HEK293 (cell line): ENCODE measurements at regions not wholly inside any gene's neighbourhood (a gene's known extent, or its start where the extent isn't known, plus 50 kb on each side); places are given as distances from the start of the nearest gene placed in this dataset.

Experiments used
- CTCF ChIA-PET: fragments of 350-600 bp; formaldehyde crosslinking; extraction: SDS; loops from one replicate; lab custom pipeline; 2021; ENCODE audit warnings: antibody characterized with exemption; lab: Yijun Ruan, JAX
- POLR2A ChIA-PET: fragments of 300-600 bp; formaldehyde crosslinking; extraction: SDS; loops from one replicate; lab custom pipeline; 2020; ENCODE audit warnings: antibody characterized with exemption, inconsistent platforms; lab: Yijun Ruan, JAX
- H3K27ac ChIP-seq: fragments of 200-500 bp; sonication (Bioruptor generic); 2 replicates; pipeline ENCODE4 v1.5.1; 2014; ENCODE audit warnings: low read depth, low read length, control low read depth, inconsistent platforms; ENCODE audit errors: extremely low read depth
- H3K36me3 ChIP-seq, 2 experiments: fragments of 200-500 bp in 1 of 2; sonication (Bioruptor generic) in 1 of 2; 1 replicate in 1 of 2; 2 replicates in 1 of 2; pipeline ENCODE4 v1.5.1; 2014 to 2017; ENCODE audit warnings: inconsistent platforms in 2 of 2, low read length in 2 of 2; ENCODE audit not compliant: control insufficient read depth in 2 of 2, insufficient read depth in 1 of 2
- H3K4me1 ChIP-seq: fragments of 200-500 bp; sonication (Bioruptor generic); 2 replicates; pipeline ENCODE4 v1.5.1; 2014; ENCODE audit warnings: mild to moderate bottlenecking, low read length, inconsistent platforms; ENCODE audit not compliant: control insufficient read depth, insufficient read depth
- H3K4me3 ChIP-seq: 2 replicates; pipeline ENCODE4 v1.5.1; 2011; ENCODE audit warnings: low read depth, mild to moderate bottlenecking, control low read depth, low read length, moderate library complexity
- H3K9me3 ChIP-seq: fragments of 200-500 bp; sonication (Bioruptor generic); 2 replicates; pipeline ENCODE4 v1.5.1; 2014; ENCODE audit warnings: low read depth, low read length, inconsistent platforms; ENCODE audit not compliant: control insufficient read depth, insufficient read depth
- KLF7 ChIP-seq: fragments of 450-650 bp; formaldehyde crosslinking; IDR thresholded peaks from 2 replicates; pipeline ENCODE4 v1.5.1; 2016; ENCODE audit warnings: missing biosample characterization, missing genetic modification characterization, borderline replicate concordance
- MEIS1 ChIP-seq: sonication (generic); formaldehyde crosslinking; IDR thresholded peaks from 2 replicates; pipeline ENCODE4 v1.8.1; 2022; ENCODE audit warnings: missing genetic modification reagents, mild to moderate bottlenecking, borderline replicate concordance
- SCRT2 ChIP-seq: fragments of 450-650 bp; formaldehyde crosslinking; IDR thresholded peaks from 2 replicates; pipeline ENCODE4 v1.5.1; 2016; ENCODE audit warnings: missing biosample characterization, missing genetic modification characterization
- ZNF24 ChIP-seq: fragments of 450-650 bp; formaldehyde crosslinking; IDR thresholded peaks from 2 replicates; pipeline ENCODE4 v1.5.1; 2016; ENCODE audit warnings: missing biosample characterization, missing genetic modification characterization
- ZNF37A ChIP-seq: fragments of 450-650 bp; IDR thresholded peaks from 2 replicates; pipeline ENCODE4 v1.5.1; 2018; ENCODE audit warnings: missing biosample characterization, missing genetic modification characterization
- ZNF394 ChIP-seq: fragments of 450-650 bp; formaldehyde crosslinking; IDR thresholded peaks from 2 replicates; pipeline ENCODE4 v1.5.1; 2016; ENCODE audit warnings: missing biosample characterization, missing genetic modification characterization, mild to moderate bottlenecking, moderate library complexity, borderline replicate concordance
- ZNF549 ChIP-seq: fragments of 450-650 bp; IDR thresholded peaks from 2 replicates; pipeline ENCODE4 v1.5.1; 2018; ENCODE audit warnings: missing biosample characterization, missing genetic modification characterization, mild to moderate bottlenecking, inconsistent platforms, moderate library complexity
- ZNF596 ChIP-seq: fragments of 450-650 bp; IDR thresholded peaks from 2 replicates; pipeline ENCODE4 v1.5.0; 2018; ENCODE audit warnings: missing biosample characterization, mild to moderate bottlenecking, missing genetic modification characterization, moderate library complexity
- ZNF629 ChIP-seq: fragments of 450-650 bp; formaldehyde crosslinking; IDR thresholded peaks from 2 replicates; pipeline ENCODE4 v1.5.1; 2017; ENCODE audit warnings: missing biosample characterization, missing genetic modification characterization
- ZNF658 ChIP-seq: fragments of 450-650 bp; formaldehyde crosslinking; IDR thresholded peaks from 2 replicates; pipeline ENCODE4; 2016; ENCODE audit warnings: missing biosample characterization, missing genetic modification characterization
- TF ChIP-seq, protein P1 (sequence below): fragments of 450-650 bp; formaldehyde crosslinking; IDR thresholded peaks from 2 replicates; pipeline ENCODE4 v1.5.1; 2016; ENCODE audit warnings: missing biosample characterization, missing genetic modification characterization
- TF ChIP-seq, protein P2 (sequence below): fragments of 450-650 bp; formaldehyde crosslinking; IDR thresholded peaks from 2 replicates; pipeline ENCODE4 v1.5.1; 2016; ENCODE audit warnings: missing biosample characterization, missing genetic modification characterization
- TF ChIP-seq, protein P3 (sequence below): fragments of 450-650 bp; formaldehyde crosslinking; IDR thresholded peaks from 2 replicates; pipeline ENCODE4 v1.5.1; 2016; ENCODE audit warnings: missing biosample characterization, missing genetic modification characterization
- TF ChIP-seq, protein P4 (sequence below): fragments of 450-650 bp; formaldehyde crosslinking; IDR thresholded peaks from 2 replicates; pipeline ENCODE4 v1.5.1; 2017; ENCODE audit warnings: missing biosample characterization, missing genetic modification characterization
- TF ChIP-seq, protein P5 (sequence below): fragments of 450-650 bp; formaldehyde crosslinking; IDR thresholded peaks from 2 replicates; pipeline ENCODE4 v1.5.1; 2016; ENCODE audit warnings: missing biosample characterization, missing genetic modification characterization
- TF ChIP-seq, protein P6 (sequence below): fragments of 450-650 bp; formaldehyde crosslinking; IDR thresholded peaks from 2 replicates; pipeline ENCODE4 v1.5.1; 2016; ENCODE audit warnings: missing biosample characterization, missing genetic modification characterization

DNA sequence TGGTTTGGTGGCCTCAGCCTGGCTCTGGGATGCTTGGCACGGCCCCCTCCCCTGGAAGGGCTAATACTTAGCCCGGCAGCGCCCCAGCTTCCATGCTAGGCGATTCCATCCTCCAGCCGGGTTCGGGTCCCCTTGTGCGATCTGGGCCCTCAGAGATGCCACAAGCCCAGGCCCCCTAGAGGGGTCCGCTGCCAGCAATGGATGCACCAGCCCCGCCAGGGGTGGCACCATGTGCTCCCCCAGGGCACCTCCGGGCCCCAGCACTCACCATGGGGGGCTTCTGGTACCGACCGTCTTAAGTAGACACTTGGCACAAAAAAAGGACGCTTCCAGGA is 125.7 kb upstream of the KCTD7 start (continued):
- TF ChIP-seq, protein P1, sequence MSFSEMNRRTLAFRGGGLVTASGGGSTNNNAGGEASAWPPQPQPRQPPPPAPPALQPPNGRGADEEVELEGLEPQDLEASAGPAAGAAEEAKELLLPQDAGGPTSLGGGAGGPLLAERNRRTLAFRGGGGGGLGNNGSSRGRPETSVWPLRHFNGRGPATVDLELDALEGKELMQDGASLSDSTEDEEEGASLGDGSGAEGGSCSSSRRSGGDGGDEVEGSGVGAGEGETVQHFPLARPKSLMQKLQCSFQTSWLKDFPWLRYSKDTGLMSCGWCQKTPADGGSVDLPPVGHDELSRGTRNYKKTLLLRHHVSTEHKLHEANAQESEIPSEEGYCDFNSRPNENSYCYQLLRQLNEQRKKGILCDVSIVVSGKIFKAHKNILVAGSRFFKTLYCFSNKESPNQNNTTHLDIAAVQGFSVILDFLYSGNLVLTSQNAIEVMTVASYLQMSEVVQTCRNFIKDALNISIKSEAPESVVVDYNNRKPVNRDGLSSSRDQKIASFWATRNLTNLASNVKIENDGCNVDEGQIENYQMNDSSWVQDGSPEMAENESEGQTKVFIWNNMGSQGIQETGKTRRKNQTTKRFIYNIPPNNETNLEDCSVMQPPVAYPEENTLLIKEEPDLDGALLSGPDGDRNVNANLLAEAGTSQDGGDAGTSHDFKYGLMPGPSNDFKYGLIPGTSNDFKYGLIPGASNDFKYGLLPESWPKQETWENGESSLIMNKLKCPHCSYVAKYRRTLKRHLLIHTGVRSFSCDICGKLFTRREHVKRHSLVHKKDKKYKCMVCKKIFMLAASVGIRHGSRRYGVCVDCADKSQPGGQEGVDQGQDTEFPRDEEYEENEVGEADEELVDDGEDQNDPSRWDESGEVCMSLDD: no peak
- TF ChIP-seq ZNF629 (no peak), KLF7 (tag by site-specific recombination) (no peak), SCRT2 (tag by site-specific recombination) (no peak), ZNF596 (tag by site-specific recombination) (no peak), ZNF394 (tag by site-specific recombination) (no peak), ZNF24 (tag by site-specific recombination) (no peak), ZNF37A (tag by site-specific recombination) (no peak)

DNA sequence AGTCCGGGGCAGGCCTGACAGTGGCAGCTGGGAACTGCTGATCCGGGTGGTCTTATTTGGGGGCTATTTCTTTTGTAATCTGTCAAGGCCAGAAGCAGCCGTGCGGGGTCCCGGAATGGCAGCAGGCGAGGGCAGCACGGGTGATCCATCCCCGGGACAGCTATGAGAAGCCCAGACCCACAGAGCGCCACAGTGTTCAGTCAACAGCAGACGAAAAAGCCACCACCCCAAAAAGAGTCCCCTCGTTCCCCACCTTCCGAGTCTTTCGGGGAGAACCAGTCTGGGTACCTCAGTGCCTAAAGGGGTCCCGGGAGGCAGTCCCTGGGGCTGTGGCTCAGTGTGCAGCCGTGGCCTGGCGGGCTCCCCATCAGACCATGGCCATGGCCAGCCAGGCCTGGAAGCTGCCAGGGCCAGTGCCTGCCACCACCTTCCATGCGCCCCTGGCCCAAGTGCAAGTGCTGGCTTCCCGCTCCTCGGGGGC is 125.1 kb upstream of the KCTD7 start:
- POLR2A ChIA-PET: no interaction called here

DNA sequence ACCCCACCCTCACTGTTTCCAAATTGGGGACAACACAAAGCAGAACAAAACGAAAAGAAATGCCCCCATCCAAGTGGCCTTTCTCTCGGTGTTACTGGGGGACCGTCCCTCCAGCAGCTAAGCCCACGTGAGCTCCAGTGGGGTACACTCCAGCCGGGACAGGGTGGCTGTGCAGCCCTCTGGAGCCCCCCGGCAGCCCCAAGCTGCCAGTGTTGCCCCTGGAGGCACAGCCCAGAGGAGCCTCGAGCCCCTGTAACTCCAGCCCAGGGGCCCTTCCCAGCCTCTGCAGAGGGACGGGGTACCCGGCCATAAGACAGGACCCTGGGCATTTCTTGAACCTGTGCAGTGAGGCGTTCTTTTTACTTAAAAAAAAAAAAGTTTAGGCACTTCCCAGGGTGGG is 124.5 kb upstream of the KCTD7 start:
- H3K27ac ChIP-seq: no peak overlapping the region
- ChIA-PET CTCF (no interaction called here), POLR2A (no interaction called here)
- H3K4me3 ChIP-seq: no peak overlapping the region
- TF ChIP-seq, protein P2, sequence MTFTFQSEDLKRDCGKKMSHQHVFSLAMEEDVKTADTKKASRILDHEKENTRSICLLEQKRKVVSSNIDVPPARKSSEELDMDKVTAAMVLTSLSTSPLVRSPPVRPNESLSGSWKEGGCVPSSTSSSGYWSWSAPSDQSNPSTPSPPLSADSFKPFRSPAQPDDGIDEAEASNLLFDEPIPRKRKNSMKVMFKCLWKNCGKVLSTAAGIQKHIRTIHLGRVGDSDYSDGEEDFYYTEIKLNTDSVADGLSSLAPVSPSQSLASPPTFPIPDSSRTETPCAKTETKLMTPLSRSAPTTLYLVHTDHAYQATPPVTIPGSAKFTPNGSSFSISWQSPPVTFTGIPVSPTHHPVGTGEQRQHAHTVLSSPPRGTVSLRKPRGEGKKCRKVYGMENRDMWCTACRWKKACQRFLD: no peak
- TF ChIP-seq, protein P3, sequence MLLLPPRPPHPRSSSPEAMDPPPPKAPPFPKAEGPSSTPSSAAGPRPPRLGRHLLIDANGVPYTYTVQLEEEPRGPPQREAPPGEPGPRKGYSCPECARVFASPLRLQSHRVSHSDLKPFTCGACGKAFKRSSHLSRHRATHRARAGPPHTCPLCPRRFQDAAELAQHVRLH (tag by site-specific recombination): no peak
- TF ChIP-seq ZNF658 (tag by site-specific recombination): no peak
- TF ChIP-seq, protein P4, sequence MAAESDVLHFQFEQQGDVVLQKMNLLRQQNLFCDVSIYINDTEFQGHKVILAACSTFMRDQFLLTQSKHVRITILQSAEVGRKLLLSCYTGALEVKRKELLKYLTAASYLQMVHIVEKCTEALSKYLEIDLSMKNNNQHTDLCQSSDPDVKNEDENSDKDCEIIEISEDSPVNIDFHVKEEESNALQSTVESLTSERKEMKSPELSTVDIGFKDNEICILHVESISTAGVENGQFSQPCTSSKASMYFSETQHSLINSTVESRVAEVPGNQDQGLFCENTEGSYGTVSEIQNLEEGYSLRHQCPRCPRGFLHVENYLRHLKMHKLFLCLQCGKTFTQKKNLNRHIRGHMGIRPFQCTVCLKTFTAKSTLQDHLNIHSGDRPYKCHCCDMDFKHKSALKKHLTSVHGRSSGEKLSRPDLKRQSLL (tag by site-specific recombination): no peak
- TF ChIP-seq, all 188 proteins: peak for 0
- Histone ChIP-seq H3K36me3 (no peaks in the 10 kb centered on the region; a peak in 1 of 3 replicates), H3K9me3 (no peaks in the 10 kb centered on the region), H3K4me1 (no peaks in the 10 kb centered on the region)

More for the DNA sequence above, 125.1 kb upstream of the KCTD7 start:
- CTCF ChIA-PET: no interaction called here
- Histone ChIP-seq H3K9me3 (no peaks in the 10 kb centered on the region), H3K4me1 (no peaks in the 10 kb centered on the region), H3K27ac (no peak overlapping the region), H3K4me3 (no peak overlapping the region), H3K36me3 (no peaks in the 10 kb centered on the region; a peak in 1 of 3 replicates)
- TF ChIP-seq ZNF549 (tag by site-specific recombination): no peak
- TF ChIP-seq MEIS1 (CRISPR knock-in tag): no peak
- TF ChIP-seq, protein P5, sequence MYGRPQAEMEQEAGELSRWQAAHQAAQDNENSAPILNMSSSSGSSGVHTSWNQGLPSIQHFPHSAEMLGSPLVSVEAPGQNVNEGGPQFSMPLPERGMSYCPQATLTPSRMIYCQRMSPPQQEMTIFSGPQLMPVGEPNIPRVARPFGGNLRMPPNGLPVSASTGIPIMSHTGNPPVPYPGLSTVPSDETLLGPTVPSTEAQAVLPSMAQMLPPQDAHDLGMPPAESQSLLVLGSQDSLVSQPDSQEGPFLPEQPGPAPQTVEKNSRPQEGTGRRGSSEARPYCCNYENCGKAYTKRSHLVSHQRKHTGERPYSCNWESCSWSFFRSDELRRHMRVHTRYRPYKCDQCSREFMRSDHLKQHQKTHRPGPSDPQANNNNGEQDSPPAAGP (tag by site-specific recombination): no peak
- TF ChIP-seq, protein P6, sequence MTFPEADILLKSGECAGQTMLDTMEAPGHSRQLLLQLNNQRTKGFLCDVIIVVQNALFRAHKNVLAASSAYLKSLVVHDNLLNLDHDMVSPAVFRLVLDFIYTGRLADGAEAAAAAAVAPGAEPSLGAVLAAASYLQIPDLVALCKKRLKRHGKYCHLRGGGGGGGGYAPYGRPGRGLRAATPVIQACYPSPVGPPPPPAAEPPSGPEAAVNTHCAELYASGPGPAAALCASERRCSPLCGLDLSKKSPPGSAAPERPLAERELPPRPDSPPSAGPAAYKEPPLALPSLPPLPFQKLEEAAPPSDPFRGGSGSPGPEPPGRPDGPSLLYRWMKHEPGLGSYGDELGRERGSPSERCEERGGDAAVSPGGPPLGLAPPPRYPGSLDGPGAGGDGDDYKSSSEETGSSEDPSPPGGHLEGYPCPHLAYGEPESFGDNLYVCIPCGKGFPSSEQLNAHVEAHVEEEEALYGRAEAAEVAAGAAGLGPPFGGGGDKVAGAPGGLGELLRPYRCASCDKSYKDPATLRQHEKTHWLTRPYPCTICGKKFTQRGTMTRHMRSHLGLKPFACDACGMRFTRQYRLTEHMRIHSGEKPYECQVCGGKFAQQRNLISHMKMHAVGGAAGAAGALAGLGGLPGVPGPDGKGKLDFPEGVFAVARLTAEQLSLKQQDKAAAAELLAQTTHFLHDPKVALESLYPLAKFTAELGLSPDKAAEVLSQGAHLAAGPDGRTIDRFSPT (tag by site-specific recombination): no peak
